ENCODE measurements at regions not wholly inside any gene's neighbourhood (a gene's known extent, or its start where the extent isn't known, plus 50 kb on each side); places are given as distances from the start of the nearest gene placed in this dataset.
"Not testable (repeated sequence)": the region's sequence is repeated elsewhere in the genome, so short reads cannot be mapped to it uniquely, and the experiment has no call there.

DNA sequence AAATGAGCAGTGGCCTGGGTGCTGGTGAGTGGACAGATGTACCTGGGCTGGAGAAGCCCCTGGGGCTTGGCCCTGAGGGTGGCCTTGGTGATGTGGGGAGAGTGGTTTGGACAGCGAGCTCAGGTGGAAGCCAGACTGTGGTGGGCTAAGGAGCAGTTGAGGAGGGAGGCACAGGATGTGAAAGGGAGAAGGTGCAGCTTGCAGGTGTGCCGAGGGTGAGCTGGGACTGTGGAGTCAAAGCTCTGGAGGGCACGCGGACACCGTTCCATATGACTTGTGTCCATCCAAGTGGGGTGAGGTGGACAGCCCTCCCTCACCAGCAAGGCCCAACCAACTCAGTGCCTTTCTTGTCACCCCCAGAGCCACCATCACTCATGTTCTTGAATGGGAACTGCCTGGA lies 170.8 kb upstream of the ZNF267 start:
- no peak for DNase-seq

DNA sequence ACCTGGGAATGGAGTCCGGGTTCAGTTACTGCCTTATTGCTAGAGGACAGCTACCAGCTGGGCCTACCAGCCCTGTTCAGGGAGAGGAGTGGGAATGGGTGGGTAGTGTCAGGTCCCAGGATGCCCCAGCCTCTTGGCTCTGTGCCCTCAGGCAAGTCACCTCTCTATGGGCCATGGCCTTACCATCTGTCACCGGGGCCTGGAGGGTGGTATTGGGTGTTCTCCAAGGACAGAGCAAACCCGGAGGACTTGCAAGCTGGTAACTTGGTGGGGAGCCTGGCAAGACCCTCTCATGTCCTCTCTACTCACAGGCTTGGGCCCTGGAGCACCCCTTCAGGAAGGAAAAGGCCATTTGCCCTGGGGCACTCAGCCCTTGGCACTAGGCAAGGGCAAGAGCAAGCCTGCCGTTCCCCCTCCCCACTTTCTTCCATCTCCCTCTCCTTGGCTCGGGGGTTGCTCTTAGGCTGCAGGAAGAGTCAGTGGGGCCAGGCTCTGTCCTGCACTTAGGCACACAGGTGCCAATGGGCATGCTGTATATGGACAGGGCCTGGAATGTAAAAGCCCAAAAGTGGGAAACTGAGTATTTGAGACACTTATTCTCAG lies 170.0 kb upstream of the ZNF267 start:
- no peak for DNase-seq

- DNase-seq: no peak
Observed at GRCh38 chr16:31704138-31704537, 169.5 kb upstream of the ZNF267 start.

DNA sequence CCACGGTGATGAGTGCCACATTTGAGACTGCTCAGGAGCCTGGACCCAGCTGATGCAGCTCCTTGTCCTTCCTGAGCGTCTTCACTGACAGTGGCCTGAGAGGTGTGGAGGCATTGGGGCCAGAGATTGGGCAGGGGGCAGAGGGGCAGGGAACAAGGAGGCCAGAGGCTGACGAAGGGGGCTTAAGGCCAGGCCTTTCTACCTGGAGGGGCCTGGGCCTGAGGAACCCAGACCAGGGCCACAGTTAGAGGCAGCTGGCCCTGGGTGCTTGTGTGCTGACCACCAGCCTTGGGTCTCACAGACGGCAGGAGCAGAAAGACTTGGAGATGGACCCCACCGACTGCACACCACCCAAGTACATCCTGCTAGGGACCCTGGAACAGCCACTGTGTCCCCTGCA lies 168.2 kb upstream of the ZNF267 start:
- DNase-seq: no peak

GRCh38 chr16:31706318-31706717 lies 167.3 kb upstream of the ZNF267 start:
- no peak for DNase-seq

GRCh38 chr16:31706925-31707324 lies 166.7 kb upstream of the ZNF267 start:
- DNase-seq: no peak

DNA sequence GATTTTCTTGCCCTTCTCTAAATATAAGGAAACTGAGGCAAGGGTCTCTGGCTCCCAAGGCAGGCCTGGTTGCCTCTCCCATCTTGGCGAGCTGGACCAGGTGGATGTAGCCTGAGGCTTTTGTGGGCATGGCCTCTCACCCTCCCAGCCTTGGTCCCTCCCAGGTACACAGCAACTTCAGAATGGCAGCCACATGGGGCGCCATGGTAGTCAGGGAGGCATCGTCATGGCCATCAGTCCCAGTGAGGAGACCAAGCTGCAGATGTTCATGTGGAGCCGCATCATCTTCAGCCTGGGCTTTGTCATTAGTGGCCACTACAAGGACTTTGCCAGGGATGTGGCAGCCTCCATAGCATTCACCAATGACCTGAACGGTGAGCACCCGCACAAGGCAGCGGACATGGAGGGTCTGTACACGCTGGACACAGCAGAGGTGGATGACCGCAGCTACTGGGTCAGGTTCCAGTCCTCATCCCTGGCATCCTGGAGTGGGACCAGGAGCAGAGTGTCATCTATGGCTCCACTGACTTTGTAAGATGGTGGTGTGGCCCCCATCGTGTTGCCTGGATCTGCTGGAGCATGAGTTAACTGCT lies 165.8 kb upstream of the ZNF267 start:
- DNase-seq: no peak

- no peak for DNase-seq
Observed at GRCh38 chr16:31708348-31708747, 165.3 kb upstream of the ZNF267 start.

DNA sequence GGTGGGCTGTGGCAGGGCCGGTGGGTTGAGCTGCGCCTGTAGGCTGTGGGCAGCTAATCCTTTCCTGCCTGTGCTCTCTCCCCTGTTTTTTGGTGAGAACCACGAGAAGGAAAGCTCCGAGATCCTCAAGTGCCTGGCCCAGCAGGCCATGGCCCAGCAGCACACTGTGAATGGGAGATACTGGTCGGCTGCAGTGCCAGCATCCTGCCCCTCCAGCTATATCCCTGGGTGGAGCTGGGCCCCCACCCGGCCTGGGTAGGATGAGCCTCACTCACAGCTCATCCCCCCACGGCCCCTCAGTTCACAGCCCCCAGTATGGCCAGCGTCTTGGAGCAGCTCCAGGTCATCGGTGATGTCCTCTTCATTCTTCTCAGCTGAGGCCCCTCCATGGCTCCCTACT lies 164.4 kb upstream of the ZNF267 start:
- no peak for DNase-seq

GRCh38 chr16:31710134-31710533 lies 163.5 kb upstream of the ZNF267 start:
- no peak for DNase-seq

GRCh38 chr16:31710880-31711279 lies 162.7 kb upstream of the ZNF267 start:
- DNase-seq: no peak

DNA sequence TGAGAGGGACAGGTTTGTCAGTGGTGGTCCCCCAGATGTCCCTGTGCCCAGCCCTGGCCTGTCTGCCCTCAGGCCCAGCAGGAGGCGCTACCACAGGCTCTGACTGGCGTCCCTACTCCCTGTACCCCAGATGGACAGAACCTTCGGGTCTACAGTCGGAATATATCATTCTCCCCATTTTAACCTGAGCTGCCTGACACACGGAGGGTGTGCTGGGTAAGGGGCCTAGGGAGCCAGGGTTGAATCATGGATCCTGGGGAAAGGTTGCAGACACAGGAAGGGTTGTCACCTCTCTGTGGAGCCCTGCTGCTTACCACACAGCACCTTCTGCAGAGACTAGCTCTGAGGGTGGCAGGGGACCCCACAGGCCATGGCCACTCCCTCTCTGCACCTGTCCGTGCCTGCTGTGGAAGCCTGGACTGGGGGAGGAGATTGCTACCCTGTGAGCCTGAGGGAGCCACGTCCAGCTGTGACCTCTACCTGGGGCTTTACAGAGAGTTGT lies 162.2 kb upstream of the ZNF267 start:
- DNase-seq: no peak

- DNase-seq: no peak
Observed at GRCh38 chr16:31712064-31712540, 161.5 kb upstream of the ZNF267 start.

DNA sequence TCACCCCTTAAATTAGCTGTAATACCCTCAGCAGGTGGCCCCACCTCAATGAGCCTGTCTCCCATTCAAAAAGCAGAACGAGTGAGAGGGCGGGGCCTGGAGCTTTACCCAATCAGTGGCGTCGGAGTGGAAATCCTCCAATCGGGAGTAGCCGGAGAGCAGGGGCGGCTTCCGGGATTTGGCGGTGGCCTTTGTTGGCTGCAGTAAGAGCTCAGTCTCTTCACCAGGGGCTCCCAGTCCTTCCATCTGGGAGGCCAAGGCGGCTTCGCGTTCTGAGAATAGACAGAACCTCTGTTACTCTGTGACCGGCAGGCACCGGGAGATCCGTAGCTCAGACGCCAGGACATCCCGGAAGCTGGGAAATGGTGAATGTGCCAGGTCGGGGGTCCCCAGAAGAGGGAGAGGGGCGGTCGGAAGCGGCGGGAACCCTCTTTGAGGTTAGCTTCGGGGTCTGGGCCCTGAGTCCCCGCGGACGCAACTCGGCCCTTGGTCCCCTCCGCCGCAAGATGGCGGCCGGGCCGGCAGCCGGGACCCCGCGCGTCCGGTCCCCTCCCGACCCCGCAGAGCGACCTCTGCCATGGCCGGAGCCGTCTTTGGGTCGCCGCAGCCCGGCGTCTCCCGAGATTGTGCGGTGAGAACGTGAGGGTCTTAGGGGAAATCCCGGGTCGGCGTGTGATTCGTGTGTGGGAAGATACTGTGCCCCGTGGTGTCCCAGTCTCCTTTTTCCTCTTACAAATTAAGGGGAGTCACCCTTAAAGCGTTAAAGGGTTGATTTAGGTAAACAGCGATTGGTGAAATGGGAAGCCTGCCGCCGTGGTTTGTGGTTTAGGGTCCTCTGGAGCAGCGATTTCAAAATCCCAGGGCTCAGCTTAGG lies 160.3 kb upstream of the ZNF267 start:
- DNase-seq: peak; percentile 92

DNA sequence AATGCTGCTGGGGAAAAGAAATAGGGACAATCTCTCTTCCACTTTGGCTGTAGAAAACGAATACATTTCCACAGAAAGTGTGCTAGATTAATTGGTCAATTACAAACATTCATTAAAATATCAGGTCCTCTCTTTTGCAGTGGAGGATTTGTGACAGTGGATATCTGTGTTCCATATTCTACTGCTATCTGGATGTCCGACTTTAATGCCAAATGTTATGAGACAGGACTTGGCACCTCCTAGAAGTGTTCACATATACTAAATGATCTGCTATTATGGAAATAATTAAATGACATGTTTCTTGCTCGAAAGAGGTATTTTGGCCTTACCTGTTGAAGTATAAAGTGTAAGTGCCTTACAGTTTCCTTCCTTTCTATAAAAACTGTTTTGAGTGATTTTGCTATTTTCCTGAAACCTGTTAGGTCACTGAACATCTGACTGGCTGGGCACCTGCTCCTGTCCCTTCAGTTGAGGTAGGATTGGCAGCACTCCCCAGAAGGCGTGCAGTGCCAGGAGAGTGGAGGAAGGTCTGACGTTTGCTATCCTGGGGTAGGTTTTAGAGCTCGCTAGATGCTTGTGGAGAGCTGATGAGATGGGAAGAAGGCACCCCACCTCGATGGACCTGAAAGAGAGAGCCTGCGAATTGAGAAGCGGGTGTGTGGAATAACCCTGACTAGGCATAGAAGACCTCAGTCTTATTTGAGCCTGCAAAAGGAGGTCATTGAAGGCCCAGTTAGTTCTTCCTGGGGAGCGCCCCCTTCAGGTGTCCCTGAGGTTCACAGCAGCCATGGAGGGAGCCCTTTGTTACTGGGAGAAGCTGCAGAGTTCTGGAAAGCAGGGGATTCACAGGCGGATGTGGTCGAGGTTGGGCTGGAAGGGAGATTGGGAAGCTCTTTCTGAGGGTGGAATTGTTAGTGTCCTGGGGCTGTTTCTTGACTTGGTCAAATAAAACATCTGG lies 159.4 kb upstream of the ZNF267 start:
- peak; percentile 13 for DNase-seq

DNA sequence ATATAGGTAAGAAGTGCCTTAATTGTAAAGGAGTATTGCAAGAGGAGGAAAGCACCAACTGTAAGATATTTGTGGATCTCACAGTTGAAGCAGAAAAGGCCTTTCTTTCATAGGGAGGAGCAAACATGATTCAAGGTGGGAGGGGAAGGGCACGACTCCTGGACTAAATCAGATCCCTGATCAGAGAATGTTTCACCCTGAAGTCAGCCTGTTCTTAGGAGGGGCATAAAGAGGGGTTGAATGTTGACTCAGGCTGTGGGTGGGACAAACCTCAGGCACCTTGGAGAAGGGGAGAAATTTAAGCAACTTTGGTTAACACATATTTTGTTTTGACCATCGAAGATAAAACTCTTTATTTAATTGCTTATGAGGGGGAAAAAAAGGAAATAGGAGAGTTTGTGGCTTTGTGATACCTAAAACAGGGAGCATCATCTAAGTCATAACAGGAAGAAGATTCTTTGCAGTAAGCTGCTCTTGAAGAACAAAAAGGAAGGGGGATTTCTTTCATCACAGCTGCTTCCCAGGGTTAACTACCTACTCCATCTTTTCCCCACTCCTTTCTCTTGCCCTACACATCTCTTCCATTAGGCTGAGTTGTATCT lies 158.6 kb upstream of the ZNF267 start:
- DNase-seq: no peak

GRCh38 chr16:31715915-31716314 lies 157.7 kb upstream of the ZNF267 start:
- no peak for DNase-seq

DNA sequence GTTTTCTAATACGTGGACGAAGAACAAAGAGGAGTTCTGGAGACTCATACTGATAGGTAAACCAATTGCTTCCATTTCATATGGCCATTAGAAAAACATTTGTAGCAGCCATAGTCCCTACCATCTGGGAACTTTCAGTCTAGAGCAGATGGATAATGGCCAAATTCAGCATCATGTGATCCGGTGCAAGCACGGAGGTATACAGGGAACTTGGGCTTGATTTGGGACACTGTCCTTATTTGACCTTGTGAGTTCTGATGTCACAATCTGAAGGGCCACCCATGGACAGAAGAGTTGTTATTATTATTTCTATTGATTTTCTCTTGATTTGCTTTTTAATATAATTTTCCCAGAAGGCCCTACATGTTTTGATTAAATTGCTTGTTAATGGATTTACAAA lies 154.6 kb upstream of the ZNF267 start:
- DNase-seq: no peak

DNA sequence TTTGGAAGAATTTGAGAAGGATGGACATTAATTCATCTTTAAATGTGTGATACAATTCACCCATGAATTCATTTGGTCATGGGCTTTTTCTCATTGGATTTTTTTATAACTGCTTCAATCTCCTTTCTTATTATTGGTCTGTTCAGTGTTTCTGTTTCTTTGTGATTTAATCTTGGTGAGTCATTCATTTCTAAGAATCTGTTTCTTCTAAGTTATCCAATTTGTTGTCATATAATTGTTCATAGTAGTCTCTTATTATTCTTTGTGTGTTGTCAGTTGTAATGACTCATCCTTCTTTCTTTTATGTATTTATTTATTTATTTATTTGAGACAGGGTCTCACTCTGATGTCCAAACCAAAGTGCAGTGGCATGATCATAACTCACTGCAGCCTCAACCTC lies 146.1 kb upstream of the ZNF267 start:
- no peak for DNase-seq

DNA sequence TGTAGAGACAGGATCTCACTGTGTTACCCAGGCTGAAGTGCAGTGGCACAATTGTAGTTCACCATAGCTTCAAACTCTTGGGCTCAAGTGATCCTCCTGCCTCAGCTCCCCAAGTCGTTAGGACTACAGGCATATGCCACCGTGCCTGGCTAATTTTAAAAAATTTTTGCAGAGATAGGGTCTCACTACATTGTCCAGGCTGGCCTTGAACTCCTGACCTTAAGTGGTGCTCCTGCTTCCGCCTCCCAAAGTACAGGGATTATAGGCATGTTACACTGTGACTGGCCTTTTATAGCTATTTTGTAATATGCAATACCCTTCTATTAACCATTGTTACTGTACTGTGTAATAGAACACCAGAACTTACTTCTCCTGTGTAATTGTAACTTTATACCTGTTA lies 139.3 kb upstream of the ZNF267 start:
- no peak for DNase-seq

DNA sequence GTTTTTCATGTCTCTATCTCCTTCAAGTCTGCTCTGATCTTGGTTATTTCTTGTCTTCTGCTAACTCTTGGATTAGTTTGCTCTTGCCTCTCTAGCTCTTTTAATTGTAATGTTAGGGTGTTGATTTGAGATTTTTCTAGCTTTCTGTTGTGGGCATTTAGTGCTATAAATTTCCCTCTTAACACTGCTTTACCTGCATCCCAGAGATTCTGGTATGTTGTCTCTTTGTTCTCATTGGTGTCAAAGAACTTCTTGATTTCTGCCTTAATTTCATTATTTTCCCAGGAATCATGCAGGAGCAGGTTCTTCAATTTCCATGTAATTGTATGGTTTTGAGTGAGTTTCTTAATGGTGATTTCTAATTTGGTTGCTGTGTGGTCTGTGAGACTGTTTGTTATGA lies 128.5 kb upstream of the ZNF267 start:
- not testable (repeated sequence) for DNase-seq

GRCh38 chr16:31745900-31746299 lies 127.7 kb upstream of the ZNF267 start:
- no peak for DNase-seq
